ENCODE measurements at regions not wholly inside any gene's neighbourhood (a gene's known extent, or its start where the extent isn't known, plus 50 kb on each side); places are given as distances from the start of the nearest gene placed in this dataset.

GRCh38 chr1:58975888-58976287, 192.0 kb upstream of the JUN start:
- DNase-seq (ENCODE audit: low read depth in 1 of 2, low spot score in 1 of 2) = peak; percentile 10 to 30

GRCh38 chr1:58976294-58976693, 192.4 kb upstream of the JUN start:
- H3K27me3 ChIP-seq (ENCODE audit: insufficient read depth, poor library complexity, severe bottlenecking) = no peaks in the 10 kb centered on the region
- TF ChIP-seq, protein P1, sequence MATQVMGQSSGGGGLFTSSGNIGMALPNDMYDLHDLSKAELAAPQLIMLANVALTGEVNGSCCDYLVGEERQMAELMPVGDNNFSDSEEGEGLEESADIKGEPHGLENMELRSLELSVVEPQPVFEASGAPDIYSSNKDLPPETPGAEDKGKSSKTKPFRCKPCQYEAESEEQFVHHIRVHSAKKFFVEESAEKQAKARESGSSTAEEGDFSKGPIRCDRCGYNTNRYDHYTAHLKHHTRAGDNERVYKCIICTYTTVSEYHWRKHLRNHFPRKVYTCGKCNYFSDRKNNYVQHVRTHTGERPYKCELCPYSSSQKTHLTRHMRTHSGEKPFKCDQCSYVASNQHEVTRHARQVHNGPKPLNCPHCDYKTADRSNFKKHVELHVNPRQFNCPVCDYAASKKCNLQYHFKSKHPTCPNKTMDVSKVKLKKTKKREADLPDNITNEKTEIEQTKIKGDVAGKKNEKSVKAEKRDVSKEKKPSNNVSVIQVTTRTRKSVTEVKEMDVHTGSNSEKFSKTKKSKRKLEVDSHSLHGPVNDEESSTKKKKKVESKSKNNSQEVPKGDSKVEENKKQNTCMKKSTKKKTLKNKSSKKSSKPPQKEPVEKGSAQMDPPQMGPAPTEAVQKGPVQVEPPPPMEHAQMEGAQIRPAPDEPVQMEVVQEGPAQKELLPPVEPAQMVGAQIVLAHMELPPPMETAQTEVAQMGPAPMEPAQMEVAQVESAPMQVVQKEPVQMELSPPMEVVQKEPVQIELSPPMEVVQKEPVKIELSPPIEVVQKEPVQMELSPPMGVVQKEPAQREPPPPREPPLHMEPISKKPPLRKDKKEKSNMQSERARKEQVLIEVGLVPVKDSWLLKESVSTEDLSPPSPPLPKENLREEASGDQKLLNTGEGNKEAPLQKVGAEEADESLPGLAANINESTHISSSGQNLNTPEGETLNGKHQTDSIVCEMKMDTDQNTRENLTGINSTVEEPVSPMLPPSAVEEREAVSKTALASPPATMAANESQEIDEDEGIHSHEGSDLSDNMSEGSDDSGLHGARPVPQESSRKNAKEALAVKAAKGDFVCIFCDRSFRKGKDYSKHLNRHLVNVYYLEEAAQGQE (IDR thresholded peaks at IDR 0.05; ENCODE audit: insufficient replicate concordance, low read depth) = no peak
- TF ChIP-seq POLR2AphosphoS5 (IDR thresholded peaks at IDR 0.05; ENCODE audit: low read depth) = no peak
- TF ChIP-seq SPI1 (IDR thresholded peaks at IDR 0.05; ENCODE audit: borderline replicate concordance, low read depth) = no peak
- TF ChIP-seq GABPA (IDR thresholded peaks at IDR 0.05; ENCODE audit: low read depth) = no peak
- TF ChIP-seq, protein P2, sequence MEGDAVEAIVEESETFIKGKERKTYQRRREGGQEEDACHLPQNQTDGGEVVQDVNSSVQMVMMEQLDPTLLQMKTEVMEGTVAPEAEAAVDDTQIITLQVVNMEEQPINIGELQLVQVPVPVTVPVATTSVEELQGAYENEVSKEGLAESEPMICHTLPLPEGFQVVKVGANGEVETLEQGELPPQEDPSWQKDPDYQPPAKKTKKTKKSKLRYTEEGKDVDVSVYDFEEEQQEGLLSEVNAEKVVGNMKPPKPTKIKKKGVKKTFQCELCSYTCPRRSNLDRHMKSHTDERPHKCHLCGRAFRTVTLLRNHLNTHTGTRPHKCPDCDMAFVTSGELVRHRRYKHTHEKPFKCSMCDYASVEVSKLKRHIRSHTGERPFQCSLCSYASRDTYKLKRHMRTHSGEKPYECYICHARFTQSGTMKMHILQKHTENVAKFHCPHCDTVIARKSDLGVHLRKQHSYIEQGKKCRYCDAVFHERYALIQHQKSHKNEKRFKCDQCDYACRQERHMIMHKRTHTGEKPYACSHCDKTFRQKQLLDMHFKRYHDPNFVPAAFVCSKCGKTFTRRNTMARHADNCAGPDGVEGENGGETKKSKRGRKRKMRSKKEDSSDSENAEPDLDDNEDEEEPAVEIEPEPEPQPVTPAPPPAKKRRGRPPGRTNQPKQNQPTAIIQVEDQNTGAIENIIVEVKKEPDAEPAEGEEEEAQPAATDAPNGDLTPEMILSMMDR (IDR thresholded peaks at IDR 0.05; ENCODE audit: insufficient read depth, low read length) = no peak
- no peak overlapping the region for H3K4me3 ChIP-seq (replicated peaks; ENCODE audit: insufficient read depth, low read length)
- no peak for DNase-seq (ENCODE audit: low read depth in 1 of 2, low spot score in 1 of 2)
- no peak overlapping the region for H3K27ac ChIP-seq (replicated peaks)

More at GRCh38 chr1:58975888-58976287, 192.0 kb upstream of the JUN start:
- no peak overlapping the region for H3K27ac ChIP-seq (replicated peaks)
- TF ChIP-seq, protein P2 (IDR thresholded peaks at IDR 0.05; ENCODE audit: insufficient read depth, low read length) = no peak
- TF ChIP-seq, protein P1 (IDR thresholded peaks at IDR 0.05; ENCODE audit: insufficient replicate concordance, low read depth) = no peak
- TF ChIP-seq POLR2AphosphoS5 (IDR thresholded peaks at IDR 0.05; ENCODE audit: low read depth) (no peak), GABPA (IDR thresholded peaks at IDR 0.05; ENCODE audit: low read depth) (no peak), SPI1 (IDR thresholded peaks at IDR 0.05; ENCODE audit: borderline replicate concordance, low read depth) (no peak)
- H3K27me3 ChIP-seq (ENCODE audit: insufficient read depth, poor library complexity, severe bottlenecking) = no peaks in the 10 kb centered on the region
- no peak overlapping the region for H3K4me3 ChIP-seq (replicated peaks; ENCODE audit: insufficient read depth, low read length)

- no peaks in the 10 kb centered on the region for H3K27me3 ChIP-seq (ENCODE audit: insufficient read depth, poor library complexity, severe bottlenecking)
- no peak for DNase-seq (ENCODE audit: low read depth in 1 of 2, low spot score in 1 of 2)
- TF ChIP-seq GABPA (IDR thresholded peaks at IDR 0.05; ENCODE audit: low read depth) (no peak), POLR2AphosphoS5 (IDR thresholded peaks at IDR 0.05; ENCODE audit: low read depth) (no peak), SPI1 (IDR thresholded peaks at IDR 0.05; ENCODE audit: borderline replicate concordance, low read depth) (no peak)
- TF ChIP-seq, protein P1 (IDR thresholded peaks at IDR 0.05; ENCODE audit: insufficient replicate concordance, low read depth) = no peak
- TF ChIP-seq, protein P2 (IDR thresholded peaks at IDR 0.05; ENCODE audit: insufficient read depth, low read length) = no peak
These were observed 193.8 kb upstream of the JUN start for GRCh38 chr1:58977598-58977997.

More at GRCh38 chr1:58977598-58977997, 193.8 kb upstream of the JUN start:
- Histone ChIP-seq H3K27ac (replicated peaks) (no peak overlapping the region), H3K4me3 (replicated peaks; ENCODE audit: insufficient read depth, low read length) (no peak overlapping the region)

Measured in HL-60 (cell line).